Activated CD4-positive, alpha-beta T cell treated with anti-CD3 and anti-CD28 coated beads, Interleukin-2, amount 10 ng/mL, durations not matched to agents 24 days and 14 days (primary cell): ENCODE measurements at regions not wholly inside any gene's neighbourhood (a gene's known extent, or its start where the extent isn't known, plus 50 kb on each side); places are given as distances from the start of the nearest gene placed in this dataset.
"Not testable (repeated sequence)": the region's sequence is repeated elsewhere in the genome, so short reads cannot be mapped to it uniquely, and the experiment has no call there.

Experiments used
- DNase-seq: peaks from one replicate; pipeline ENCODE4 v3.0.0; 2022
- H3K27ac Mint-ChIP-seq: one replicate; pipeline ENCODE4 v1.8.0; 2022; ENCODE audit warnings: mild to moderate bottlenecking, mixed read lengths
- H3K27me3 Mint-ChIP-seq: one replicate; pipeline ENCODE4 v1.8.0; 2022; ENCODE audit warnings: mixed read lengths
- H3K36me3 Mint-ChIP-seq: one replicate; pipeline ENCODE4 v1.8.0; 2022; ENCODE audit warnings: low read depth, mild to moderate bottlenecking, mixed read lengths
- H3K4me1 Mint-ChIP-seq: one replicate; pipeline ENCODE4 v1.8.0; 2021; ENCODE audit warnings: mixed read lengths
- H3K4me3 Mint-ChIP-seq: one replicate; pipeline ENCODE4 v1.8.0; 2022; ENCODE audit warnings: mild to moderate bottlenecking, moderate library complexity, mixed read lengths
- H3K9me3 Mint-ChIP-seq: one replicate; pipeline ENCODE4 v1.8.0; 2021; ENCODE audit warnings: mixed read lengths
- intact Hi-C: fragments of 100-400 bp; cut with micrococcal nuclease; formaldehyde crosslinking; loops from one replicate; pipeline ENCODE4 v1.15.1; 2023

DNA sequence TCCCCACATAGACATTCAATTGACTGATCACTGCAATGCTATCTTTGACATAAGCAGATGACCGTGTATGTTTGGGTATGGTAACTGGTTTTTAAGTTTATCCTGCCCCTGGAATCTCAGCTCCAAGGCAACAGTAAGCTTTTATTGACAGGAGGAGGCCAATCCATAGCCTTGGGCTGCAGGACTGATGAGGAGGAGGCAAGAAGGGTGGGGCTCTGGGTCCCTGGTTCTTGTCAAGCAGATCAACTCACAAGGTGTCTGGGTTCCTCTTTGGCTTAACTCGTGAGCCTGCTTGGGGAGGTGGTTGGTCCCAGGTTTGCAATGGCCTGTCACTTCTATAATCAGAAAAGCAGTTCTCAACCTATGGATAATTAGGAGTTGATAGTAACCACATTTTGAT lies 113.2 kb upstream of the STX18 start:
- Mint-ChIP-seq H3K27ac (no peak overlapping the region), H3K4me1 (no peaks in the 10 kb centered on the region), H3K36me3 (no peaks in the 10 kb centered on the region), H3K4me3 (no peak overlapping the region), H3K27me3 (no peaks in the 10 kb centered on the region), H3K9me3 (no peaks in the 10 kb centered on the region)
- intact Hi-C loops, result no loop called here
- no peak for DNase-seq

DNA sequence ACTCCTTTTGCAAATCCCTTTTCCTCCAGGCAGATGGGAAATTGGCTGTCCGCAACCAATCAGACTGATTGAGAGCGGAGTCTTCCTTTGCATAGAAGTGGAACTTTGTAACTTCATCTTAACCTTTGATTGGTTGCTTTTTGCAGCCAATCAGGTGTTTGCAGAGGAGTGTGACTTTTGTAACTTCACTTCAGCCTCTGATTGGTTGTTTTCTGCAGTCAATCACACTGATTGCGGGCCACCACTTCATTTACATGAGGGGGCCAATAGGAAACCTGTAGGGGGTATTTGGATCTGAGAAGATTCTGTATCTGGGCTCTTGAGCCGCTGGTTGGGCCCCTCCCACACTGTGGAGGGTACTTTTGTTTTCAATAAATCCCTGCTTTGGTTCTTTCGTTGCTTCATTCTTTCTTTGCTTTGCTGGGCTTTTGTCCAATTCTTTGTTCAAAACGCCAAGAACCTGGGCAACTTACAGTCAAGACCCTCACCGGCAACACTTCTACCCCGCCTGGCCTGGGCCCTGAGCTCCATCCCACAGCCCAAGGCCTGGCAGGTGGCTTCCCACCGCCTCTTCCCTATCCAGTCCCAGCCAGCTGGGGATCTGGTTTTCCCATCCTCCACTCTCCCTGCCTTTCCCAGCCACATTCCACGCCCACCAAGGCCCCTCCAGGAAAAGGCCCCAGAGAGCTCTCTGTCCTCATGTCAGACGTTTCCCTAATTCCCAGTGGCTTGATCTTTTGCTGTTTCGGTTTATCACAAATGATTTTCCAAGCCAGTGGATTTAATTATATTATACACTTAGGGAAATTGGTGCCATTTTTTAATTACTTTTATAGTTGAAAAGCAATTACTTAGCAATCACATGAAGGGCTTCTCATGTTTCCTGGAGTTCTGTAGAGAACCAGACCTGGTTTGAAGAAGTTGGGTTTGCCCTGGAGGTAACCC lies 110.2 kb upstream of the STX18 start:
- Mint-ChIP-seq H3K9me3 (no peaks in the 10 kb centered on the region), H3K27ac (no peak overlapping the region), H3K36me3 (no peaks in the 10 kb centered on the region), H3K4me3 (no peak overlapping the region), H3K27me3 (no peaks in the 10 kb centered on the region), H3K4me1 (no peaks in the 10 kb centered on the region)
- intact Hi-C loops, result no loop called here
- DNase-seq, result no peak

DNA sequence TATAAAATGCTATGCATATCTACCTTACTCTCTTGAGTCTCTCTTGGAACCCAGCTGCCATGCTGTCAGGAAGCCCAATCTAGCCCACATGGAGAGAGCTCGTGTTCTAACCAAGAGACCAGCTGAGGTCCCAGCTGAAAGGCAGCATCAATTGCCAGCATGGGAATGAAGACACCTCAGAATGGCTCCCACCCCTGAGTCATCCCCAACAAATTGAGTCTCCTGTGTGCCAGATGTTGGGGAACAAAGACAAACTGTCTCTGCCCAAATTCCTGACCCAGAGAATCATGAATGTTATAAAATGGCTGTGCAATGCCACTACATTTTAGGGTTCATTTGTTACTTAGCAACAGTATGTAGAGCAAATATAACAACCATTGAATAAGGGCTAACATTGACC lies 105.2 kb upstream of the STX18 start:
- H3K4me1 Mint-ChIP-seq, result no peaks in the 10 kb centered on the region
- DNase-seq, result no peak
- intact Hi-C loops, result no loop called here

DNA sequence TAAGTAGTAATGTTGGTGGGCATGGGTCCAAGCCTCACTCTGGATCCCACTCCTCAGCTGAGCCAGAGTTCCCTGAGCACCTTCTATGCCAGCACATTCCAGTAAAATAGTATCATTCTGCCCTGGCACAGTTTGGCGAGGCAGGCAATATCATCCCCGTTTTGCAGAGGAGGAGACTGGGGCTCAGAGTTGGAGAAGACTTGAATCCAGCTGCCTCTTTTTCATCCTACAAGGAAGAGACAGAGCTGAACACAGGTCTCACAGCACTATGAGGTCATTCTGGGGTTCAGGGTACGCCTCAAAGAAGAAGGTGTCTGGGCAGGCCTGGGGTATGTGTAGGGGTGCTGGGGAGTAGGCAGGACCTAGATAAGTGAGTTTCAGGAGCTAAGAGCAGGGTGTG lies 103.9 kb upstream of the STX18 start:
- DNase-seq, result no peak
- Mint-ChIP-seq H3K27ac (no peak overlapping the region), H3K4me3 (no peak overlapping the region), H3K4me1 (no peaks in the 10 kb centered on the region), H3K36me3 (no peaks in the 10 kb centered on the region), H3K27me3 (no peaks in the 10 kb centered on the region), H3K9me3 (no peaks in the 10 kb centered on the region)
- intact Hi-C loops, result no loop called here

More for the DNA sequence above, 105.2 kb upstream of the STX18 start:
- no peaks in the 10 kb centered on the region for H3K27me3 Mint-ChIP-seq
- no peaks in the 10 kb centered on the region for H3K36me3 Mint-ChIP-seq
- H3K9me3 Mint-ChIP-seq, result no peaks in the 10 kb centered on the region
- H3K4me3 Mint-ChIP-seq, result no peak overlapping the region
- H3K27ac Mint-ChIP-seq, result no peak overlapping the region

DNA sequence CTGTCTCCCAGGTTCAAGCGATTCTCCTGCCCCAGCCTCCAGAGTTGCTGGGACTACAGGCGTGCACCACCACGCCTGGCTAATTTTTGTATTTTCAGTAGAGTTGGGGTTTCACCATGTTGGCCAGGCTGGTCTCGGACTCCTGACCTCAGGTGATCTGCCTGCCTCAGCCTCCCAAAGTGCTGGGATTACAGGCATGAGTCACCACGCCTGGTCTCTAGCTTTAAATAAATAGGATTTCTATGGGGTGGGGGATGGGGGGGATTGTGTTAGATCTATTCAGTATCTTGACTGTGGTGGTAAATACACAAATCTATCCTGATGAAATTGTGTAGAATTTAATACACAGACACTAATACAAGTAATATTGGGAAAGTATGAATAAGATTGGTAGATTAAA lies 102.4 kb upstream of the STX18 start:
- not testable (repeated sequence) for H3K36me3 Mint-ChIP-seq

DNA sequence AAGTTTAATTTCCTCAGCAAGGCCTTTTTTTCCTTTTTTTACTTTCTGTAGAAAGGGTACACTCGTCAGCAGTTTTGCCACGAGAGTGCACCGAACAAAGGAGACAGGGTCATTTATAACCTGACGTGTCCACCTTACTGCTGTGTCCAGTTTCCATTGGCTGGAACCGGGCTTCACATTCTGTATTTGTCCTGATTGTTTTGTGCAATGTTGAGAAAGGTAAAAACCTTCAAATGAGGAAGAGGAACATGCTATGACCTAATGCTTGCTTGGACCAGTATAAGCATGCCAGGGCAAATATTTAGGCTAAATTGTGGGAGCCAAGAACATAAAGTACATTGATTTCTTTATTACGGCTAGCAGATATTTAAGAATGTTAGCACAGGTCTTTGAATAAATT lies 101.9 kb upstream of the STX18 start:
- DNase-seq, H3K27ac Mint-ChIP-seq, H3K4me3 Mint-ChIP-seq, intact Hi-C loops, H3K4me1 Mint-ChIP-seq, H3K9me3 Mint-ChIP-seq, H3K27me3 Mint-ChIP-seq, H3K36me3 Mint-ChIP-seq: not testable (repeated sequence)

More for the DNA sequence above, 102.4 kb upstream of the STX18 start:
- H3K27ac Mint-ChIP-seq, DNase-seq, H3K4me1 Mint-ChIP-seq, intact Hi-C loops, H3K4me3 Mint-ChIP-seq, H3K27me3 Mint-ChIP-seq, H3K9me3 Mint-ChIP-seq: not testable (repeated sequence)

DNA sequence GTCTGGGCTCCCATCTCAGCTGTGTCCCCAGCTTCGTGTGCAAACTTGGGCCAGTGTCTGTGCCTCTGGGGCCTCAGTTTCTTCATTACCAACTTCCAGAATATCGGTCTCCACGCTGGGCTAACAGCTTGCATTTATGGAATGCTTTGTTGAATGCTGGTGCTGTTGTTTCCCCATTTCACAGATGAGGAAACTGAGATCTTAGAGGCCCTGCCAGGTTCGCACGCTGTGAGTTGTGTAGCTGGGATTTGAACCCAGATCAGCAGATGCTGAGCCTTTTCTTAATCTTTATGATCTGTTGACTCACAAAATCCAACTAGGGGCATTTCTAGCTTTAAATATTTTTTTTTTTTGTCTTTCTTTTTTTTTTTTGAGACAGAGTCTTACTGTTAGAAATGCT lies 101.5 kb upstream of the STX18 start:
- peaks cover 4% of the 10 kb centered on the region for H3K9me3 Mint-ChIP-seq
- no peaks in the 10 kb centered on the region for H3K4me1 Mint-ChIP-seq
- H3K36me3 Mint-ChIP-seq, result no peaks in the 10 kb centered on the region
- no peak overlapping the region for H3K4me3 Mint-ChIP-seq
- no peak for DNase-seq
- intact Hi-C loops, result no loop called here
- no peak overlapping the region for H3K27ac Mint-ChIP-seq
- no peaks in the 10 kb centered on the region for H3K27me3 Mint-ChIP-seq

DNA sequence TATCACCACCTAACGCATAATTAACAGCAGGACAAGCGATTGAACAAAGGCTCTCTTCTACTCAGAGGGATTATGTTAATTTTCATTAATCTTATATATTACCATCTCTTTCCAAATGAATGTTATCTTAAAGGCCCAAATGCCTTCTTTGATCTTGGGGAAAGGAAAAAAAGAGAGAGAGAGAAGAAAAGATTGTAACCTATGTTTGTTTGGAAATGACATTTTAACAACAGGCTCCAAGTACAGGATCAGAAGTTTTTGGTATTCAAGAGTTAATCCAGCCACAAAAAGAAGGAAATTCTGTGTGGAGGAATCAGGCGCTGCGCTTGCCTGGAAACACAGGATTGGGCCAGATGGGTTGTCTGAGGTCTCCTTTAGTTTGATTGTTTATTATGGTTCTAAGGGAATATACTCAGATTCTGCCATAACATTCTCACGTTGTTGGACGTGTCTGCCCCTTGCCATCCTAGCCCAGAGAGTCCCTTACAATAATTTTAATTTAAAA lies 100.7 kb upstream of the STX18 start:
- peaks cover 4% of the 10 kb centered on the region for H3K9me3 Mint-ChIP-seq
- DNase-seq, result no peak
- no peak overlapping the region for H3K4me3 Mint-ChIP-seq

DNA sequence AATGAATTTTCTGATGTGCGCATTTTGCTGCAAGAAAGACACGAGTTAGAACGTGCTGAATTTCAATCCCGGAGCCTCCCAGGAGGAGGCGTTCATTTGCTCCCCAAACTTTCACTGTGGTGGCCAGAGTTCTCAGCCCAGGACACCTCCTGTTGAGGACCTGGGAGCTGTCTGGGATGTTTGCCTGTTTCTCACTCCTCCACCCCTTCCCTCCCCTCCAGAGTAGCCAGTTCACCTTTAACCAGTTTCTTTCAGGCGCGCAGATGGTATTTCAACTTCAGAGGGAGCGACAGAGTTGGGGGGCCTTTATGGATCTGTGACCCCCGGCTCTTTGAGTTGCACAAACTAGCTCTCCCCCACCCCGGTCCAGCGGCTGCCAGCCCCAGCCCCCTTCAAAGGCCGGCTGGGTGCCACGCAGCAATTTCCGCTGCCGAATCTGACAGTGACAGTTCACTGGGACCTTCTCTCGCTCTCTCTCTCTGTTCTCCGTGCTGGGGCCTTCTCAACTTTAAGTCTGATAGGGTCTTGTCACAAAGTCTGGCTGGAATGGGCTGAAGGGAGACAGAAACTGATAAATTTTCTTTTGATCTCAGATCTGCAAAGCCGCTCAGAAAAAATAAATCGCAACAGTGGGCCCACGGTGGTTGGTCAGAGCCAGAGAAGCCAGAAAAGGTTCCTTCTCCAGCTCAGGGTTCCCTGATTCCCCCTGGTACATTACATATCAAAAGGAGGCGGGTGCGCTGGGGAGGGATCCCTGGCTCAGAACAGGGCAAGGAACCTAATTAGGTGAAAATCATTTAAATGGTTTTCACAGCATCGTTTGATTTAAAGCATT lies 100.0 kb upstream of the STX18 start:
- Mint-ChIP-seq H3K27me3 (no peaks in the 10 kb centered on the region), H3K4me1 (peaks cover 2% of the 10 kb centered on the region), H3K36me3 (no peaks in the 10 kb centered on the region), H3K4me3 (no peak overlapping the region), H3K9me3 (peaks cover 4% of the 10 kb centered on the region), H3K27ac (no peak overlapping the region)
- intact Hi-C loops, result no loop called here
- no peak for DNase-seq

More for the DNA sequence above, 100.7 kb upstream of the STX18 start:
- Mint-ChIP-seq H3K4me1 (peaks cover under 1% of the 10 kb centered on the region), H3K36me3 (no peaks in the 10 kb centered on the region), H3K27me3 (no peaks in the 10 kb centered on the region), H3K27ac (no peak overlapping the region)
- intact Hi-C loops, result no loop called here

DNA sequence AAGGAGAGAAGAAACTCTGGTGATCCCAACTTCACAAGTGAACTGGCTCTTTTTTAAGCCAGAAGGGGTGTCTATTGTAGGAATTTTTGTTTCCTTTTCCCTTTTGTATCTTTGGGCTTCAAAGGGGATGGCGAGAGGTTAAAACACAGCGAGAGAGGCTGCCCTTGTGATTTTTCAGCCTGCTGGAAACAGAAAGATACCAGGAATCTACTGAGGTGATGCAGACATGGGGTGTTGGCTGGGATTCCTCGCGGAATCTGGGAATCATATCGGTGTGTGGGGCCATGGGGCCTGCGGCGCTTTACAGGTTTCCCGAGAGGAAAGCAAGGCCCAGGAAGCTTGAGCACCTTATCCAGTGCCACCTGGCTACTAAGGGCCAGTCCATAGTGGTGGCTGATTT lies 99.4 kb upstream of the STX18 start:
- Mint-ChIP-seq H3K9me3 (peaks cover 4% of the 10 kb centered on the region), H3K27ac (no peak overlapping the region), H3K4me3 (no peak overlapping the region), H3K27me3 (no peaks in the 10 kb centered on the region), H3K36me3 (no peaks in the 10 kb centered on the region), H3K4me1 (peaks cover 2% of the 10 kb centered on the region)
- no peak for DNase-seq
- intact Hi-C loops, result no loop called here

DNA sequence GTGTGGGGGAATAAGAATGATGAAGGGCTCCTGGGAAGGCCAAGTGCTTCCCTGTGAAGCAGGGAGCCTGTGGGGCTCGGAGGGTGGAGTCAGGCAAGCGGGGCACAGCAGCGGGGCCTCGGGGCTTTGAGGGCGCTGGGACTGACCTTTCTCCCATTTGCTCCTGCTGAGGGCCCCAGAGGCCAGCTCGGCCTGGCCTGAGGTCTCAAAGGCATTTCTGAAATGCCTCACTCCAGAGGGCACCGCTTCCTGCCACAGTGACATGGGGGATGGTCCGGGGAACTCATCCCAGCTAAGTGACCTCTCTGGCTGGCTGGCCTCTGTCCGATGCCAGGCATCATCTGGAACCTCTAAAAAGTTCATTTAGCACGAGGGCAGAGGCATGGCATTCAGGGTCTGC lies 98.8 kb upstream of the STX18 start:
- intact Hi-C loops, result no loop called here
- no peak overlapping the region for H3K27ac Mint-ChIP-seq
- H3K4me3 Mint-ChIP-seq, result no peak overlapping the region
- peaks cover 4% of the 10 kb centered on the region for H3K9me3 Mint-ChIP-seq
- no peak for DNase-seq
- no peaks in the 10 kb centered on the region for H3K36me3 Mint-ChIP-seq
- H3K4me1 Mint-ChIP-seq, result peaks cover 2% of the 10 kb centered on the region
- no peaks in the 10 kb centered on the region for H3K27me3 Mint-ChIP-seq

DNA sequence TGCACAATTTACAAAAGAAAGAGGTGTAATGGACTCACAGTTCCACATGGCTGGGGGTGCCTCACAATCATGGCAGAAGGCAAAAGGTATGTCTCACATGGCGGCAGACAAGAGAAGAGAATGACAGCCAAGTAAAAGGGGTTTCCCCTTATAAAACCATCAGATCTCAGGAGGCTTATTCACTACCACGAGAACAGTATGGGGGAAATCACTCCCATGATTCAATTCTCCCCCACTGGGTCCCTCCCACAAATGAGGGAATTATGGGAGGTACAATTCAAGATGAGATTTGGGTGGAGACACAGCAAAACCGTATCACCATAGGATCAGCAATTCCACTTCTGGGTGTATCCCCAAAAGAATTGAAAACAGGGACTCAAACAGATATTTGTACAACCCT lies 97.5 kb upstream of the STX18 start:
- Mint-ChIP-seq H3K4me1 (peaks cover 2% of the 10 kb centered on the region), H3K36me3 (no peaks in the 10 kb centered on the region), H3K9me3 (peaks cover 4% of the 10 kb centered on the region), H3K4me3 (no peak overlapping the region), H3K27me3 (no peaks in the 10 kb centered on the region), H3K27ac (no peak overlapping the region)
- no peak for DNase-seq
- intact Hi-C loops, result no loop called here

DNA sequence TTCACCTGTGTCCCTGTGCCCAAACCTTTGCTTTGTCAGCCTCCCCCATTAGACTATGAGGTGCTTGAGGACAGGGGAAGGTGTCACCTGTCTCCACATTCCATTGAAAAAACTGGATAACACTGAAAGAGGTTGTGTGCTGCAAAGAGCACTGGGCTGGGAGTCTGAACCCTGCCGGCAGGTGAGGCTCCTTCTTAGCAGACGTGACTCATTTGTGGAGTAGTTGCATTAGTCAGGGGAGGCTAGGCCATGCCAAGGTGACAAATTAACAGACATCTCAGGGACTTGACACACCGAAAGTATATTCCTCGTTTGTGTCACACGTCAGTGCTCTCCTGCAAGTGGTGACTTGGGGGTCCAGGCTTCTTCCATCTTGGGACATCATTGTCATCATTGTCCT lies 95.9 kb upstream of the STX18 start:
- no peaks in the 10 kb centered on the region for H3K36me3 Mint-ChIP-seq
- intact Hi-C loops, result no loop called here
- no peaks in the 10 kb centered on the region for H3K27me3 Mint-ChIP-seq
- H3K27ac Mint-ChIP-seq, result no peak overlapping the region
- peaks cover 4% of the 10 kb centered on the region for H3K9me3 Mint-ChIP-seq
- no peak overlapping the region for H3K4me3 Mint-ChIP-seq
- peaks cover 2% of the 10 kb centered on the region for H3K4me1 Mint-ChIP-seq
- no peak for DNase-seq

DNA sequence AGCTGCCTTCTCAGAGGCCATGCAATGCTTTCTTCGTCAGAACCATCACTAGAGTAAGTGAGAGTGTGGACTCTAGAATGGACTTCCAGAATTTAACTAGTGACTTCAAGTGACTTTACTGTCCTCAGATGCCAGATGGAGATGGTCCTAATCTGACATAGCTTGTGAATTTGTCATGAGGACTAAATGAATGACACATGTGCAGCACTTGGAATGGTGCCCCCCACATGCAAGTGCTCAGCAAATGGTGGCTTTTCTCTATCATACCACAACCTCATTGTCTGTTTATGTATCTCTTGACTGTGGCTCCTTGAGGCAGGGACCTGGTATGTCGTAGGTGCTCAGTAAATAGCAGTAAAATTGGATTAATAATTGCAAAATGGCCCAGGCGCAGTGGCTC lies 91.6 kb upstream of the STX18 start:
- Mint-ChIP-seq H3K4me1 (peaks cover 7% of the 10 kb centered on the region), H3K4me3 (no peak overlapping the region), H3K27ac (no peak overlapping the region), H3K9me3 (no peaks in the 10 kb centered on the region), H3K27me3 (no peaks in the 10 kb centered on the region), H3K36me3 (no peaks in the 10 kb centered on the region)
- no peak for DNase-seq
- intact Hi-C loops, result no loop called here
